Left kidney (tissue), 1 donor: ENCODE measurements at regions not wholly inside any gene's neighbourhood (a gene's known extent, or its start where the extent isn't known, plus 50 kb on each side); places are given as distances from the start of the nearest gene placed in this dataset.

ENCODE experiments used
- DNase-seq: peaks from one replicate; pipeline ENCODE4 v3.0.0-alpha.2; 2013

GRCh38 chr5:167797933-167798332 lies 493.5 kb upstream of the WWC1 start:
- DNase-seq: no peak

- DNase-seq: no peak
These were observed 493.0 kb upstream of the WWC1 start for GRCh38 chr5:167798448-167798847.

- DNase-seq: no peak
These were observed 491.0 kb upstream of the WWC1 start for GRCh38 chr5:167800427-167800826.

DNA sequence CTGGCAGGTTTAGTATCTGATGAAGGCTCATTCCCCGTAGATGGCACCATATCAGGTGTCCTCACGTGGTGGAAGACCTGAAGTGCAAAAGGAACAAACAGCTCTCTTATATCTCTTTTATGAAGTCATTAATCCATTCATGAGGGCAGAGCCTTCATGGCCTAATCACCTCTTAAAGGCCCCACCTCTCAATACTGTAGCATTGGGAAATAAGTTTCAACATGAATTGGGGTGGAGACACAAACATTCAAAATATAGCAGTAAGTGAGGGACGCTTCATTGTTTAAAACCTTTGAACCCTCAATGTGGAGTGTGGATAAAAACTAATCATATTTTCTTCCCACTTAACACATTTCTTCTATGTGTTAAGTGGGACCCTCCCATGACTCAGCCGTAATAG lies 489.4 kb upstream of the WWC1 start:
- DNase-seq: no peak

GRCh38 chr5:167802755-167803431 lies 488.6 kb upstream of the WWC1 start:
- no peak for DNase-seq

GRCh38 chr5:167804512-167805220 lies 486.8 kb upstream of the WWC1 start:
- no peak for DNase-seq

- DNase-seq: no peak
These were observed 480.9 kb upstream of the WWC1 start for GRCh38 chr5:167810573-167810972.

GRCh38 chr5:167812871-167813270 lies 478.6 kb upstream of the WWC1 start:
- no peak for DNase-seq

DNA sequence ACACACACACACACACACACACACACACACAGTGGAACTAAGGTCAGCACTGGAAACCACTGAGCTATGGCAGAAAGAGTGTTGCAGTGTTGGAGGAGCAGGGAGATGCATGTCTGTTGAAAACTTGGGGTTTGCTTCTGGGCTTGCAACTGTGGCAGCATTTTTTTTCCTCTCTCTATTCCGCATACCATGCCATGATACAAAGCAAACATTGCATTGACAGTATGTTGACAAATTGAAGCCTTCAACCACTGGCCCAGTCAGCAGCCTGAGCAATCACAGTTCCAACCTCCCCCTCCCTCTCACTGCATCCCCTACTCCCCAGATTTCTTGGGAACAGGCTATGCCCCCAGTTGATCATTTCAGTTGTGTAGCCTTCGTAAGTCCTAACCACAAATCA lies 478.1 kb upstream of the WWC1 start:
- DNase-seq: no peak

- DNase-seq: no peak
These were observed 477.4 kb upstream of the WWC1 start for GRCh38 chr5:167814040-167814439.

DNA sequence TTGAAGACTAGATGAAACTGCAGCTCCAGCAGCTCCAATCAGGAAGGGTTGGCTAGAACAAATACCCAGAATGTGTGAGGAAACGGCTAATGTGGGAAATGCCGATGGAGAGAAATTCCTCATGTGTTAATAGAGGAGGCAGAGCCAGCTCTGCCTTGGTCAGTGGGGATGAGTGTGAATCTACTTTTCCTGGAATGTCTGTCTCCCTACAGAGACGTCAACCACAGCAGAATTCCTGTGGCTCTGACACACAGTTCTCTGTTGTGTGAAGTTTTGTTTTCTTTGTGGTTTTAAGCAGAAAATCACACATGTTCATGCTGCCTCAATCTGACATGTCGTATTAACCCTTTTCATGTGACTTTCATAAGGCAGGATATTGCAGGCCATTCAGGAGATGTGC lies 476.6 kb upstream of the WWC1 start:
- no peak for DNase-seq

GRCh38 chr5:167816354-167816753 lies 475.1 kb upstream of the WWC1 start:
- DNase-seq: no peak

GRCh38 chr5:167816864-167817263 lies 474.6 kb upstream of the WWC1 start:
- no peak for DNase-seq

DNA sequence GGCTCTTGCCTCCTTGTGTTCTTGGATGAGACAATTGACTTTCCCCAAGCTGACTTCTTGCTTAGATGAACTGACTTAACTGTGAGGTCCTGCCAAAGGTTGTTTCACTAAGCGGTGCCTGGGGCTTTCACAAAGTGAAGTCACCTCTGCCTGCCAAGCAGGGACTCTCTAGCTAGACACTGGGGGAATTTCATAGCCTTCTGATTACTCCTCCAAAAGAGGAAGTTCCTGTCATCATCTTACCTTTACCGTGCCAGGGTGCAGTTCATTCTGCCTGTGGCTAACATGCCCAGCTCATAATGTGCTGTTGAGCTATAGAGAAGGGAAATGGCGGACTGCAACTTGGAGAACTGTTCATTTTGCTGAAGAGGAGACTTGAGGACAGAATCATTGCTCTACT lies 472.0 kb upstream of the WWC1 start:
- no peak for DNase-seq

- no peak for DNase-seq
These were observed 471.1 kb upstream of the WWC1 start for GRCh38 chr5:167820101-167820990.

- no peak for DNase-seq
These were observed 470.3 kb upstream of the WWC1 start for GRCh38 chr5:167821151-167821550.

GRCh38 chr5:167821669-167822068 lies 469.8 kb upstream of the WWC1 start:
- no peak for DNase-seq

DNA sequence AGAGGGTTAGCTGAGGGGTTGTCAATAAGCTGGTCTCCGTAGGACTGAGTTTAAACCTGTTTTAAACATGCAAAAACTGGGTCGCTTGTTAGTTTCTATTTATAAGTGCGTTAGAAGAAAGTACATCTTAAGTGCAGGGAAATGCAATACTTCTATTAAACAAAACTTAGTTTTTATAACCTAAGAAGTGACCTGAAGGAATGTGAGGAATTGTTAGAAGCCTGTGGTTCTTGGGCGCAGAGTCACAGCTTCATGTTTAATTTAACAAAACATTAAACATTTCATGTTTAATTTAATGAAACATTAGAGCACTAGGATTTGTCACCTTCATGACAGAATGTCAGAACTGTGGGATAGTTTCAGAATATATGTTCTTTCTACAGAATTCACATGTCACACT lies 469.2 kb upstream of the WWC1 start:
- DNase-seq: no peak

GRCh38 chr5:167823405-167823804 lies 468.0 kb upstream of the WWC1 start:
- DNase-seq: no peak

DNA sequence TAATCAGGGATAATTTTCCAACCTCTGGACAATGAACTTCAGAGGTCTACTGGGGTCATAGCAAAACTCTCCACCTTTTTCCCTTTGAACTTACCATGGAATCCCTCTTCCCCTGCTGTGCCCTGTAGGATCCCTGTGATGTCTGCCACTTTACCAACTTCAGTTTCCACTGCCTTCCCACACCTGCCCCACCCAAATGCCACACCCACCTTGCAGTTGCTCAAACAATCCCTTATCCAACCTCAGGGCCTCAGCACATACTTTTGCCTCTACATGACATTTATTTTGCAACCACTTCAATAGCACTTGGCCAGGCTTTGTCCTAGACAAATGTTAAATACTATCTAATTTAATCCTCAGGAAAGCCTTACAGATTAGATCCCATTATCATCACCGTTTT lies 463.7 kb upstream of the WWC1 start:
- no peak for DNase-seq

- DNase-seq: no peak
These were observed 459.5 kb upstream of the WWC1 start for GRCh38 chr5:167831754-167832504.

DNA sequence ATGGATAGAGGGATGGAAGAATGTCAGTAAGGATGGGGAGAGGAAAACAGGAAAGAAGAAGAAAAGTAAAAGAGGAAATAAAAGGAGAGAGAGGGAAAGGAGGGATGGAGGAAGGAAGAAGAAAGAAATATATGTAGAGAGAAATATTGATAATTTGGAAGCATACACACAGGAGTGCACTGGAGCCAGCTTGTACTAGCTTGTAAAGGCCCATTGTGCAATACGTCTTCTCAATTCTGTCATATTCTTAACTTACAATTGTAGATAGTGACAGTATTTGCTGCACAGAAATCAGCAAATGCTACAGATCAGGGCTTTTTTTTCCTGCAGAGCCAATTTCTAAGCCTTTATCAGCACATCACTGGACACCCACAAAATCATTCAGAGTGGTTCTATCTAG lies 458.8 kb upstream of the WWC1 start:
- DNase-seq: no peak
